Breast epithelium (tissue), 4 donors: ENCODE measurements at regions not wholly inside any gene's neighbourhood (a gene's known extent, or its start where the extent isn't known, plus 50 kb on each side); places are given as distances from the start of the nearest gene placed in this dataset.

Experiments
- DNase-seq, 2 donors: peaks; one replicate each; pipeline ENCODE4 v3.0.0-alpha.2; 2019; ENCODE audit warnings: low spot score in 2 of 2
- H3K27ac ChIP-seq, 2 donors: fragments of 200-600 bp; sonication (generic) in 1 of 2; one replicate each; pipeline ENCODE4 v1.5.1; 2016 to 2019; ENCODE audit warnings: mild to moderate bottlenecking in 1 of 2
- H3K27me3 ChIP-seq, 2 donors: fragments of 200-600 bp; sonication (generic) in 1 of 2; one replicate each; pipeline versions ENCODE4 v1.5.1 to v1.6.0; 2017 to 2019; ENCODE audit warnings: control low read depth in 1 of 2, mild to moderate bottlenecking in 1 of 2
- H3K36me3 ChIP-seq: fragments of 200-600 bp; one replicate; pipeline ENCODE4 v1.5.1; 2019
- H3K4me1 ChIP-seq, 2 donors: fragments of 200-600 bp; sonication (generic); one replicate each; pipeline ENCODE4 v1.5.1; 2016 to 2019; ENCODE audit warnings: control low read depth in 1 of 2
- H3K4me3 ChIP-seq, 3 donors: fragments of 200-600 bp; sonication (generic); 1 replicate in 2 of 3; 2 replicates in 1 of 3; pipeline ENCODE4 v1.5.1; 2016 to 2019; ENCODE audit warnings: mild to moderate bottlenecking in 3 of 3, moderate library complexity in 2 of 3
- H3K9me3 ChIP-seq, 2 donors: fragments of 200-600 bp; sonication (generic) in 1 of 2; one replicate each; pipeline ENCODE4 v1.5.1; 2016 to 2019; ENCODE audit warnings: control low read depth in 1 of 2
- POLR2A ChIP-seq: fragments of 450-650 bp; IDR thresholded peaks from one replicate; pipeline ENCODE4 v1.6.1; 2016; ENCODE audit warnings: antibody characterized with exemption, mild to moderate bottlenecking, moderate library complexity
- POLR2AphosphoS5 ChIP-seq, 3 donors: sonication (generic); formaldehyde crosslinking; IDR thresholded peaks; one replicate each; pipeline ENCODE4 v1.6.1; 2017; ENCODE audit warnings: antibody characterized with exemption in 3 of 3
- intact Hi-C: fragments of 100-400 bp; cut with DNase I; formaldehyde crosslinking; loops from one replicate; pipeline ENCODE4 v1.15.1; 2023; ENCODE audit warnings: low total_unique reads
- TF ChIP-seq, protein P1 (sequence below), 3 donors: fragments of 450-650 bp; IDR thresholded peaks; one replicate each; pipeline ENCODE4 v1.5.1; 2016 to 2017; ENCODE audit warnings: antibody characterized with exemption in 3 of 3, mild to moderate bottlenecking in 3 of 3, moderate library complexity in 3 of 3

DNA sequence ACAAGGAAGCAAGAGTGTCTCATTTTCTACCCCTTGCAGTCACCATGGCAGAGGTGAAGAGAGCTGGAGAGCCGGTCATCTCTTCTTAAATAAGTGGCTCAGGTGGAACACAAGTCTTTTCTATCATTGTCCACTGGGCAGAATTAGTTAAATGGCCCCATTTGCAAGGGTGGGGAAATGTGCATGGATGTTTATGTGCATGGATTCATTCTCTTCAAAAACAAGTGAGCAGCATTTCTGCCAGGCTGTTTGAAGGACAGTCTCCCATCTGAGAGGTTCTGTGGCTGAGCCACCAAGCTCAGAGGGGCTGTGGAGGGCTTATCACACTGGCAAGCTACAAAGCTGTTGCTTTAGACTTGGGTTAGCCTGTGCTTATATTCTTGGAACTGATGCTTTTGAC lies 370.3 kb upstream of the MTPN start:
- Histone ChIP-seq H3K36me3 (no peaks in the 10 kb centered on the region), H3K9me3 (no peaks in the 10 kb centered on the region), H3K27me3 (no peaks in the 10 kb centered on the region), H3K4me3 (no peak overlapping the region), H3K27ac (no peak overlapping the region), H3K4me1 (no peaks in the 10 kb centered on the region)
- TF ChIP-seq POLR2AphosphoS5 (IDR thresholded peaks at IDR 0.05) (no peak), POLR2A (no peak)
- TF ChIP-seq, protein P1, sequence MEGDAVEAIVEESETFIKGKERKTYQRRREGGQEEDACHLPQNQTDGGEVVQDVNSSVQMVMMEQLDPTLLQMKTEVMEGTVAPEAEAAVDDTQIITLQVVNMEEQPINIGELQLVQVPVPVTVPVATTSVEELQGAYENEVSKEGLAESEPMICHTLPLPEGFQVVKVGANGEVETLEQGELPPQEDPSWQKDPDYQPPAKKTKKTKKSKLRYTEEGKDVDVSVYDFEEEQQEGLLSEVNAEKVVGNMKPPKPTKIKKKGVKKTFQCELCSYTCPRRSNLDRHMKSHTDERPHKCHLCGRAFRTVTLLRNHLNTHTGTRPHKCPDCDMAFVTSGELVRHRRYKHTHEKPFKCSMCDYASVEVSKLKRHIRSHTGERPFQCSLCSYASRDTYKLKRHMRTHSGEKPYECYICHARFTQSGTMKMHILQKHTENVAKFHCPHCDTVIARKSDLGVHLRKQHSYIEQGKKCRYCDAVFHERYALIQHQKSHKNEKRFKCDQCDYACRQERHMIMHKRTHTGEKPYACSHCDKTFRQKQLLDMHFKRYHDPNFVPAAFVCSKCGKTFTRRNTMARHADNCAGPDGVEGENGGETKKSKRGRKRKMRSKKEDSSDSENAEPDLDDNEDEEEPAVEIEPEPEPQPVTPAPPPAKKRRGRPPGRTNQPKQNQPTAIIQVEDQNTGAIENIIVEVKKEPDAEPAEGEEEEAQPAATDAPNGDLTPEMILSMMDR (IDR thresholded peaks at IDR 0.05): no peak
- intact Hi-C loops: no loop called here
- DNase-seq: no peak

DNA sequence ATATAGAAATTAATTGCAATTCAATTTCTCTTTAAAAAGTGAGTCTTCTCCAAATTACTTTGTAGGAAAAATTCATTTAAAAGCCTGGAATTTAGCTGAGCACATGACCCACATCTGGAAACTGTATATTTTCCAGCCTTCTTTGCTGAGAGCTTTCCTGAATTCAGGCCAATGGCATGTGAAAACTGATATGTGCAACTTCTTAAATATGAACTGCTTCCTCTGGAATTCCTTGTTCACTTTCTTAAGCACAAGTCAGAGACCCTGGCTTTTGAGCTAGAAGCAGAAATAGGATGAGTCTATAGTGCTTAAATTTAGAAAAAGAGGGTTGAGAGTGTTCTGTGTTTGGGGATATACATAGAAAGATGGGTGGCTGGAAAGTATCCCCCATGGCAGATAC lies 365.1 kb upstream of the MTPN start:
- DNase-seq: no peak
- Histone ChIP-seq H3K27ac (no peak overlapping the region), H3K4me1 (no peaks in the 10 kb centered on the region), H3K9me3 (no peaks in the 10 kb centered on the region), H3K36me3 (no peaks in the 10 kb centered on the region), H3K27me3 (no peaks in the 10 kb centered on the region), H3K4me3 (no peak overlapping the region)
- intact Hi-C loops: no loop called here
- TF ChIP-seq, protein P1 (IDR thresholded peaks at IDR 0.05): no peak
- no peak for TF ChIP-seq POLR2AphosphoS5 (IDR thresholded peaks at IDR 0.05)

DNA sequence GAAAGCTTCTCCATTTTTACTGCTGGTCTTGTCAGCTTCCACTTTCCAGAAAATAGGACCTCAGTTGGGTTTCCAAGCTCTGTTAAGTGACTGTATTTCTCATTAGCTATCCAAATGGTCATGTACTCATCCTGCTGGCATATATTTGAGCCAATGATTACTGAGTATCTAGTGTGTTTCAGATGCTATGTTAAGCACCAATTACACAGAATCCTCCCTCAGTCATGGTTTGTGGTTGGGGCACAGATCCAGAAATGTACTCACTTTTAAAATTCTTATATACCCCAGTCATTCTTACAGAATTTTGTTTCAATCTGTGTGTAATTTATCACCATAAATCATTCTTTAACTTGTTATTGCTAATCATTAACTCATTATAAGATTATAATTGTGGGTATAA lies 362.3 kb upstream of the MTPN start:
- no peaks in the 10 kb centered on the region for H3K27me3 ChIP-seq
- intact Hi-C loops: no loop called here
- H3K36me3 ChIP-seq: no peaks in the 10 kb centered on the region
- H3K9me3 ChIP-seq: no peaks in the 10 kb centered on the region
- no peak overlapping the region for H3K27ac ChIP-seq
- H3K4me1 ChIP-seq: no peaks in the 10 kb centered on the region
- TF ChIP-seq POLR2A (no peak), POLR2AphosphoS5 (IDR thresholded peaks at IDR 0.05) (no peak)
- H3K4me3 ChIP-seq: no peak overlapping the region
- no peak for DNase-seq

- Histone ChIP-seq H3K4me3 (no peak overlapping the region), H3K27me3 (no peaks in the 10 kb centered on the region), H3K27ac (no peak overlapping the region), H3K36me3 (no peaks in the 10 kb centered on the region), H3K4me1 (no peaks in the 10 kb centered on the region), H3K9me3 (no peaks in the 10 kb centered on the region)
- DNase-seq: no peak
- TF ChIP-seq, protein P1 (IDR thresholded peaks at IDR 0.05): no peak
- TF ChIP-seq POLR2AphosphoS5 (IDR thresholded peaks at IDR 0.05) (no peak), POLR2A (no peak)
- intact Hi-C loops: no loop called here
These were observed 359.8 kb upstream of the MTPN start for GRCh38 chr7:136336932-136337331.

GRCh38 chr7:136333636-136334035 lies 356.5 kb upstream of the MTPN start:
- no peak overlapping the region for H3K27ac ChIP-seq

More at GRCh38 chr7:136333636-136334035, 356.5 kb upstream of the MTPN start:
- no peak for DNase-seq
- no peaks in the 10 kb centered on the region for H3K36me3 ChIP-seq
- no peak overlapping the region for H3K4me3 ChIP-seq
- TF ChIP-seq POLR2A (no peak), POLR2AphosphoS5 (IDR thresholded peaks at IDR 0.05) (no peak)
- TF ChIP-seq, protein P1 (IDR thresholded peaks at IDR 0.05): no peak
- H3K4me1 ChIP-seq: no peaks in the 10 kb centered on the region
- H3K27me3 ChIP-seq: no peaks in the 10 kb centered on the region
- H3K9me3 ChIP-seq: no peaks in the 10 kb centered on the region
- intact Hi-C loops: no loop called here
